Thoracic aorta (tissue), 2 donors: ENCODE measurements at regions not wholly inside any gene's neighbourhood (a gene's known extent, or its start where the extent isn't known, plus 50 kb on each side); places are given as distances from the start of the nearest gene placed in this dataset.

ENCODE experiments used
- ATAC-seq: fragments of 150-250 bp; one replicate; pipeline ENCODE4 v1.8.0; 2017; ENCODE audit warnings: low read depth; ENCODE audit not compliant: insufficient number of reproducible peaks, low FRiP score
- DNase-seq: peaks from one replicate; pipeline ENCODE4 v3.0.0-alpha.2; 2020; ENCODE audit warnings: low spot score
- H3K27ac ChIP-seq, 2 donors: fragments of 200-600 bp; sonication (generic); 1 replicate in 1 of 2; 2 replicates in 1 of 2; pipeline ENCODE4 v1.5.1; 2016; ENCODE audit warnings: mild to moderate bottlenecking in 2 of 2, moderate library complexity in 2 of 2
- H3K27me3 ChIP-seq: fragments of 200-600 bp; sonication (generic); replicated peaks from 2 replicates; pipeline ENCODE4 v1.6.0; 2016; ENCODE audit warnings: mild to moderate bottlenecking; ENCODE audit not compliant: insufficient read depth
- H3K36me3 ChIP-seq: fragments of 200-600 bp; sonication (generic); one replicate; pipeline ENCODE4 v1.5.1; 2016
- H3K4me1 ChIP-seq, 2 donors: fragments of 200-600 bp; sonication (generic); 1 replicate in 1 of 2; 2 replicates in 1 of 2; pipeline versions ENCODE4 v1.5.1 to v1.6.0; 2016; ENCODE audit warnings: low read depth in 2 of 2, mild to moderate bottlenecking in 1 of 2; ENCODE audit not compliant: control insufficient read depth in 1 of 2
- H3K4me3 ChIP-seq: fragments of 200-600 bp; sonication (generic); 2 replicates; pipeline ENCODE4 v1.5.1; 2016; ENCODE audit warnings: mild to moderate bottlenecking
- H3K9me3 ChIP-seq: fragments of 200-600 bp; sonication (generic); 2 replicates; pipeline ENCODE4 v1.5.1; 2016
- CTCF ChIP-seq: fragments of 200-600 bp; sonication (generic); IDR thresholded peaks from one replicate; pipeline ENCODE4 v1.5.1; 2019; ENCODE audit warnings: antibody characterized with exemption

GRCh38 chr2:136253288-136254004, 135.5 kb upstream of the CXCR4 start:
- Histone ChIP-seq H3K36me3 (no peaks in the 10 kb centered on the region), H3K27ac (no peak overlapping the region), H3K4me3 (no peak overlapping the region), H3K9me3 (no peaks in the 10 kb centered on the region), H3K4me1 (no peaks in the 10 kb centered on the region), H3K27me3 (no peaks in the 10 kb centered on the region)
- ATAC-seq = no peak
- DNase-seq = no peak
- no peak for TF ChIP-seq CTCF

GRCh38 chr2:136251885-136252585, 134.1 kb upstream of the CXCR4 start:
- ATAC-seq = no peak
- no peak overlapping the region for H3K4me3 ChIP-seq
- H3K9me3 ChIP-seq = no peaks in the 10 kb centered on the region
- DNase-seq = no peak
- H3K36me3 ChIP-seq = no peaks in the 10 kb centered on the region
- TF ChIP-seq CTCF = no peak
- H3K27me3 ChIP-seq = no peaks in the 10 kb centered on the region
- no peak overlapping the region for H3K27ac ChIP-seq
- no peaks in the 10 kb centered on the region for H3K4me1 ChIP-seq

GRCh38 chr2:136251197-136251884, 133.4 kb upstream of the CXCR4 start:
- ATAC-seq (no peak), DNase-seq (no peak)
- TF ChIP-seq CTCF = no peak
- H3K27me3 ChIP-seq = no peaks in the 10 kb centered on the region
- H3K9me3 ChIP-seq = no peaks in the 10 kb centered on the region
- H3K4me1 ChIP-seq = no peaks in the 10 kb centered on the region
- H3K4me3 ChIP-seq = no peak overlapping the region
- H3K27ac ChIP-seq = no peak overlapping the region
- no peaks in the 10 kb centered on the region for H3K36me3 ChIP-seq

GRCh38 chr2:136250131-136250530, 132.2 kb upstream of the CXCR4 start:
- ATAC-seq = no peak
- H3K9me3 ChIP-seq = no peaks in the 10 kb centered on the region
- no peak for DNase-seq
- H3K27me3 ChIP-seq = no peaks in the 10 kb centered on the region
- H3K4me1 ChIP-seq = no peaks in the 10 kb centered on the region
- TF ChIP-seq CTCF = no peak
- no peaks in the 10 kb centered on the region for H3K36me3 ChIP-seq
- H3K27ac ChIP-seq = no peak overlapping the region
- no peak overlapping the region for H3K4me3 ChIP-seq

GRCh38 chr2:136248907-136249306, 131.0 kb upstream of the CXCR4 start:
- no peak overlapping the region for H3K27ac ChIP-seq
- no peaks in the 10 kb centered on the region for H3K9me3 ChIP-seq
- ATAC-seq (no peak), DNase-seq (no peak)
- H3K4me3 ChIP-seq = no peak overlapping the region
- no peaks in the 10 kb centered on the region for H3K36me3 ChIP-seq
- TF ChIP-seq CTCF = no peak
- H3K27me3 ChIP-seq = no peaks in the 10 kb centered on the region
- no peaks in the 10 kb centered on the region for H3K4me1 ChIP-seq
